Gastroesophageal sphincter (tissue), 3 donors: ENCODE measurements at regions not wholly inside any gene's neighbourhood (a gene's known extent, or its start where the extent isn't known, plus 50 kb on each side); places are given as distances from the start of the nearest gene placed in this dataset.

Experiments
- EP300 ChIP-seq: sonication (generic); formaldehyde crosslinking; IDR thresholded peaks from one replicate; pipeline ENCODE4 v1.6.1; 2017; ENCODE audit warnings: antibody characterized with exemption, mild to moderate bottlenecking
- POLR2AphosphoS5 ChIP-seq: sonication (generic); formaldehyde crosslinking; IDR thresholded peaks from one replicate; pipeline ENCODE4 v1.6.1; 2017; ENCODE audit warnings: antibody characterized with exemption
- TF ChIP-seq, protein P1 (sequence below), 4 experiments: fragments of 200-600 bp in 2 of 4; fragments of 450-650 bp in 2 of 4; sonication (generic) in 1 of 4; IDR thresholded peaks; one replicate each; pipeline ENCODE4 v1.5.1; 2017 to 2019; ENCODE audit warnings: antibody characterized with exemption in 4 of 4, mild to moderate bottlenecking in 2 of 4, moderate library complexity in 2 of 4

DNA sequence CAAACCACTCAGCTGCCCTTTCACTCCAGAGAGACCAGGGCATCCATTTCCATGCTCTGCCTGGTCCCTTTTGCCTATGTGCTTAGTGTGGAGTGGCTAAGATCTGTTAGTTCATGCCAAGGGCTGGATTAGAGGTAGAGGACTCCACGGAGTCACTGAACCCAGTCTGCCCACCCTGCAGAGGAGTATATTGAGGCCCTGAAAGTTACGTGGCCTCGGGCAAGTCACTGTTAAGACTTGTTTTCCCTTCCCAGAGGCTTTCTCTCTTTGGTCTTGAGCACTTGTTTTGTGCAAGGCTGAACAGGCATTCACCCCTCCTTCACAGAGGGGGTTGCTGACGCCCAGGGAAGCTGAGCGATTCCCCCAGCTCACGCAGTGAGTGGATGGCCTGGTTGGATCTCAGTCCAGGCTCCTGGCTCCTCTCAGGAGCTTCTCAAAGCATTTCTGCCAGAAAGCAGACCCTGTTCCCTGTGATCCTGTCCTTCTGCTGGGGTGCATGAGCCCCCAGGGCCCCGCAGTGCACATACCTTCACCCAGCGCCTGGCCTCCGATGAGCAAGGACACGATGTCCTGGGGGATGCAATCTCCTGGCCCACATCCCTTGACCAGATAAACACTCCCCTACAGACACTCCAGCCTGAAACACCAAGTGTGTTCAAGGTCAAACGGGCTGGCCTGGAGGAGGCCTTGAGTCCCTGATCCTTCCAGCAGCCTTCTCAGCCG lies 153.4 kb upstream of the GSE1 start:
- peak; percentile 72 for TF ChIP-seq POLR2AphosphoS5
- TF ChIP-seq, protein P1, sequence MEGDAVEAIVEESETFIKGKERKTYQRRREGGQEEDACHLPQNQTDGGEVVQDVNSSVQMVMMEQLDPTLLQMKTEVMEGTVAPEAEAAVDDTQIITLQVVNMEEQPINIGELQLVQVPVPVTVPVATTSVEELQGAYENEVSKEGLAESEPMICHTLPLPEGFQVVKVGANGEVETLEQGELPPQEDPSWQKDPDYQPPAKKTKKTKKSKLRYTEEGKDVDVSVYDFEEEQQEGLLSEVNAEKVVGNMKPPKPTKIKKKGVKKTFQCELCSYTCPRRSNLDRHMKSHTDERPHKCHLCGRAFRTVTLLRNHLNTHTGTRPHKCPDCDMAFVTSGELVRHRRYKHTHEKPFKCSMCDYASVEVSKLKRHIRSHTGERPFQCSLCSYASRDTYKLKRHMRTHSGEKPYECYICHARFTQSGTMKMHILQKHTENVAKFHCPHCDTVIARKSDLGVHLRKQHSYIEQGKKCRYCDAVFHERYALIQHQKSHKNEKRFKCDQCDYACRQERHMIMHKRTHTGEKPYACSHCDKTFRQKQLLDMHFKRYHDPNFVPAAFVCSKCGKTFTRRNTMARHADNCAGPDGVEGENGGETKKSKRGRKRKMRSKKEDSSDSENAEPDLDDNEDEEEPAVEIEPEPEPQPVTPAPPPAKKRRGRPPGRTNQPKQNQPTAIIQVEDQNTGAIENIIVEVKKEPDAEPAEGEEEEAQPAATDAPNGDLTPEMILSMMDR (IDR thresholded peaks at IDR 0.05) = no peak
- TF ChIP-seq EP300 = no peak
